HCT116 (cell line): ENCODE measurements at regions not wholly inside any gene's neighbourhood (a gene's known extent, or its start where the extent isn't known, plus 50 kb on each side); places are given as distances from the start of the nearest gene placed in this dataset.

Source experiments
- CEBPB ChIP-seq: IDR thresholded peaks from 2 replicates; pipeline ENCODE4 v1.6.1; 2012; ENCODE audit warnings: low read depth
- EGR1 ChIP-seq: IDR thresholded peaks from 2 replicates; pipeline ENCODE4 v1.6.1; 2012; ENCODE audit warnings: low read depth
- EZH2 ChIP-seq: fragments of 200-600 bp; sonication (generic); IDR thresholded peaks from 2 replicates; pipeline ENCODE4 v1.6.1; 2017; ENCODE audit warnings: antibody characterized with exemption, mixed run types
- FOSL1 ChIP-seq: IDR thresholded peaks from 2 replicates; pipeline ENCODE4 v1.6.1; 2012; ENCODE audit warnings: low read depth
- JUND ChIP-seq: IDR thresholded peaks from 2 replicates; pipeline ENCODE4 v1.6.1; 2012
- POLR2A ChIP-seq: IDR thresholded peaks from 2 replicates; pipeline ENCODE4 v1.7.0; 2011; ENCODE audit warnings: borderline replicate concordance; ENCODE audit not compliant: insufficient read depth, insufficient read length; ENCODE audit errors: extremely low read depth
- POLR2AphosphoS5 ChIP-seq: IDR thresholded peaks from 2 replicates; pipeline ENCODE4 v1.6.1; 2011; ENCODE audit warnings: mild to moderate bottlenecking, low read depth, low read length, moderate library complexity
- RAD21 ChIP-seq: IDR thresholded peaks from 2 replicates; pipeline ENCODE4 v1.6.1; 2012; ENCODE audit warnings: low read depth, mild to moderate bottlenecking
- SIN3A ChIP-seq: IDR thresholded peaks from 2 replicates; pipeline ENCODE4 v1.6.1; 2012; ENCODE audit warnings: low read depth
- YY1 ChIP-seq: IDR thresholded peaks from 2 replicates; pipeline ENCODE4 v1.6.1; 2011; ENCODE audit warnings: low read length, low read depth, moderate library complexity, mild to moderate bottlenecking; ENCODE audit not compliant: insufficient replicate concordance; ENCODE audit errors: extremely low read depth
- TF ChIP-seq, protein P1 (sequence below), 3 experiments: fragments of 200-600 bp in 1 of 3; sonication (generic) in 1 of 3; IDR thresholded peaks in 2 of 3; conservative IDR thresholded peaks in 1 of 3; 2 replicates each; pipeline ENCODE4 v1.5.1; 2012 to 2017; ENCODE audit warnings: low read depth in 2 of 3, low read length in 2 of 3, antibody characterized with exemption in 1 of 3, borderline replicate concordance in 1 of 3, control low read depth in 1 of 3, mild to moderate bottlenecking in 1 of 3, mixed read lengths in 1 of 3, mixed run types in 1 of 3, moderate library complexity in 1 of 3; ENCODE audit not compliant: insufficient read depth in 1 of 3
- TF ChIP-seq, protein P2 (sequence below): IDR thresholded peaks from 2 replicates; pipeline ENCODE4 v1.6.1; 2012; ENCODE audit warnings: low read depth
- TF ChIP-seq, protein P3 (sequence below): IDR thresholded peaks from 2 replicates; pipeline ENCODE4 v1.6.1; 2012
- TF ChIP-seq, protein P4 (sequence below): IDR thresholded peaks from 2 replicates; pipeline ENCODE4 v1.6.1; 2011; ENCODE audit warnings: mild to moderate bottlenecking, low read length, moderate library complexity; ENCODE audit not compliant: insufficient replicate concordance; ENCODE audit errors: extremely low read depth

DNA sequence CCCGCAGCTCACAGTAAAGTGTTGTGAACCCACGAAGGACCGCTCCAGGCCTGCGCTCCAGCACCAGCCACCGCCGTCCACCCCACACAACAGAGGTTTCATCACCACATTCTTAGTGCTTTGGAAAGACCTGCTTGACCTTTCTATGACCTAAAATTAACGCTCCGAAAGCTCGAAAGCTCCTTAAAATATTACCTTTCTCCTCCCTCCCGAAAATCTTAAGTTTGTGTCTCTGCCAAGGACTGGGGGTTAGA, 149.2 kb downstream of the TWIST2 start:
- TF ChIP-seq CEBPB (no peak), RAD21 (no peak), POLR2AphosphoS5 (no peak), SIN3A (no peak), JUND (no peak), POLR2A (no peak), EGR1 (no peak), EZH2 (no peak), FOSL1 (no peak), YY1 (no peak)
- TF ChIP-seq, protein P1, sequence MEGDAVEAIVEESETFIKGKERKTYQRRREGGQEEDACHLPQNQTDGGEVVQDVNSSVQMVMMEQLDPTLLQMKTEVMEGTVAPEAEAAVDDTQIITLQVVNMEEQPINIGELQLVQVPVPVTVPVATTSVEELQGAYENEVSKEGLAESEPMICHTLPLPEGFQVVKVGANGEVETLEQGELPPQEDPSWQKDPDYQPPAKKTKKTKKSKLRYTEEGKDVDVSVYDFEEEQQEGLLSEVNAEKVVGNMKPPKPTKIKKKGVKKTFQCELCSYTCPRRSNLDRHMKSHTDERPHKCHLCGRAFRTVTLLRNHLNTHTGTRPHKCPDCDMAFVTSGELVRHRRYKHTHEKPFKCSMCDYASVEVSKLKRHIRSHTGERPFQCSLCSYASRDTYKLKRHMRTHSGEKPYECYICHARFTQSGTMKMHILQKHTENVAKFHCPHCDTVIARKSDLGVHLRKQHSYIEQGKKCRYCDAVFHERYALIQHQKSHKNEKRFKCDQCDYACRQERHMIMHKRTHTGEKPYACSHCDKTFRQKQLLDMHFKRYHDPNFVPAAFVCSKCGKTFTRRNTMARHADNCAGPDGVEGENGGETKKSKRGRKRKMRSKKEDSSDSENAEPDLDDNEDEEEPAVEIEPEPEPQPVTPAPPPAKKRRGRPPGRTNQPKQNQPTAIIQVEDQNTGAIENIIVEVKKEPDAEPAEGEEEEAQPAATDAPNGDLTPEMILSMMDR (IDR thresholded peaks at IDR 0.05 in 2 of 3, conservative IDR thresholded peaks at IDR 0.05 in 1 of 3; ENCODE audit: borderline replicate concordance in 1 of 3, insufficient read depth in 1 of 3, low read depth in 2 of 3, low read length in 2 of 3), result no peak
- TF ChIP-seq, protein P2, sequence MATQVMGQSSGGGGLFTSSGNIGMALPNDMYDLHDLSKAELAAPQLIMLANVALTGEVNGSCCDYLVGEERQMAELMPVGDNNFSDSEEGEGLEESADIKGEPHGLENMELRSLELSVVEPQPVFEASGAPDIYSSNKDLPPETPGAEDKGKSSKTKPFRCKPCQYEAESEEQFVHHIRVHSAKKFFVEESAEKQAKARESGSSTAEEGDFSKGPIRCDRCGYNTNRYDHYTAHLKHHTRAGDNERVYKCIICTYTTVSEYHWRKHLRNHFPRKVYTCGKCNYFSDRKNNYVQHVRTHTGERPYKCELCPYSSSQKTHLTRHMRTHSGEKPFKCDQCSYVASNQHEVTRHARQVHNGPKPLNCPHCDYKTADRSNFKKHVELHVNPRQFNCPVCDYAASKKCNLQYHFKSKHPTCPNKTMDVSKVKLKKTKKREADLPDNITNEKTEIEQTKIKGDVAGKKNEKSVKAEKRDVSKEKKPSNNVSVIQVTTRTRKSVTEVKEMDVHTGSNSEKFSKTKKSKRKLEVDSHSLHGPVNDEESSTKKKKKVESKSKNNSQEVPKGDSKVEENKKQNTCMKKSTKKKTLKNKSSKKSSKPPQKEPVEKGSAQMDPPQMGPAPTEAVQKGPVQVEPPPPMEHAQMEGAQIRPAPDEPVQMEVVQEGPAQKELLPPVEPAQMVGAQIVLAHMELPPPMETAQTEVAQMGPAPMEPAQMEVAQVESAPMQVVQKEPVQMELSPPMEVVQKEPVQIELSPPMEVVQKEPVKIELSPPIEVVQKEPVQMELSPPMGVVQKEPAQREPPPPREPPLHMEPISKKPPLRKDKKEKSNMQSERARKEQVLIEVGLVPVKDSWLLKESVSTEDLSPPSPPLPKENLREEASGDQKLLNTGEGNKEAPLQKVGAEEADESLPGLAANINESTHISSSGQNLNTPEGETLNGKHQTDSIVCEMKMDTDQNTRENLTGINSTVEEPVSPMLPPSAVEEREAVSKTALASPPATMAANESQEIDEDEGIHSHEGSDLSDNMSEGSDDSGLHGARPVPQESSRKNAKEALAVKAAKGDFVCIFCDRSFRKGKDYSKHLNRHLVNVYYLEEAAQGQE, result no peak
- TF ChIP-seq, protein P3, sequence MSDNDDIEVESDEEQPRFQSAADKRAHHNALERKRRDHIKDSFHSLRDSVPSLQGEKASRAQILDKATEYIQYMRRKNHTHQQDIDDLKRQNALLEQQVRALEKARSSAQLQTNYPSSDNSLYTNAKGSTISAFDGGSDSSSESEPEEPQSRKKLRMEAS, result no peak
- TF ChIP-seq, protein P4, sequence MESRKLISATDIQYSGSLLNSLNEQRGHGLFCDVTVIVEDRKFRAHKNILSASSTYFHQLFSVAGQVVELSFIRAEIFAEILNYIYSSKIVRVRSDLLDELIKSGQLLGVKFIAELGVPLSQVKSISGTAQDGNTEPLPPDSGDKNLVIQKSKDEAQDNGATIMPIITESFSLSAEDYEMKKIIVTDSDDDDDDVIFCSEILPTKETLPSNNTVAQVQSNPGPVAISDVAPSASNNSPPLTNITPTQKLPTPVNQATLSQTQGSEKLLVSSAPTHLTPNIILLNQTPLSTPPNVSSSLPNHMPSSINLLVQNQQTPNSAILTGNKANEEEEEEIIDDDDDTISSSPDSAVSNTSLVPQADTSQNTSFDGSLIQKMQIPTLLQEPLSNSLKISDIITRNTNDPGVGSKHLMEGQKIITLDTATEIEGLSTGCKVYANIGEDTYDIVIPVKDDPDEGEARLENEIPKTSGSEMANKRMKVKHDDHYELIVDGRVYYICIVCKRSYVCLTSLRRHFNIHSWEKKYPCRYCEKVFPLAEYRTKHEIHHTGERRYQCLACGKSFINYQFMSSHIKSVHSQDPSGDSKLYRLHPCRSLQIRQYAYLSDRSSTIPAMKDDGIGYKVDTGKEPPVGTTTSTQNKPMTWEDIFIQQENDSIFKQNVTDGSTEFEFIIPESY, result no peak
